T-helper 1 cell treated with Interleukin-12 subunit alpha and Interleukin-12 subunit beta and Interleukin-4 antibody, amounts not matched to agents 30 μg/mL and 1 μg/mL, for 36 hours (primary cell): ENCODE measurements at regions not wholly inside any gene's neighbourhood (a gene's known extent, or its start where the extent isn't known, plus 50 kb on each side); places are given as distances from the start of the nearest gene placed in this dataset.
"Not testable (repeated sequence)": the region's sequence is repeated elsewhere in the genome, so short reads cannot be mapped to it uniquely, and the experiment has no call there.

Experiments used
- H3K27ac Mint-ChIP-seq: one replicate; pipeline ENCODE4 v1.8.0; 2021; ENCODE audit warnings: mild to moderate bottlenecking, mixed read lengths
- H3K27me3 Mint-ChIP-seq: one replicate; pipeline ENCODE4 v1.8.0; 2021; ENCODE audit warnings: low read depth, mixed read lengths
- H3K36me3 Mint-ChIP-seq: one replicate; pipeline ENCODE4 v1.8.0; 2021; ENCODE audit warnings: low read depth, mixed read lengths
- H3K4me1 Mint-ChIP-seq: one replicate; pipeline ENCODE4 v1.8.0; 2021; ENCODE audit warnings: low read depth, mixed read lengths
- H3K4me3 Mint-ChIP-seq: one replicate; pipeline ENCODE4 v1.8.0; 2021; ENCODE audit warnings: mild to moderate bottlenecking, moderate library complexity, mixed read lengths
- H3K9me3 Mint-ChIP-seq: one replicate; pipeline ENCODE4 v1.8.0; 2021; ENCODE audit warnings: mixed read lengths

DNA sequence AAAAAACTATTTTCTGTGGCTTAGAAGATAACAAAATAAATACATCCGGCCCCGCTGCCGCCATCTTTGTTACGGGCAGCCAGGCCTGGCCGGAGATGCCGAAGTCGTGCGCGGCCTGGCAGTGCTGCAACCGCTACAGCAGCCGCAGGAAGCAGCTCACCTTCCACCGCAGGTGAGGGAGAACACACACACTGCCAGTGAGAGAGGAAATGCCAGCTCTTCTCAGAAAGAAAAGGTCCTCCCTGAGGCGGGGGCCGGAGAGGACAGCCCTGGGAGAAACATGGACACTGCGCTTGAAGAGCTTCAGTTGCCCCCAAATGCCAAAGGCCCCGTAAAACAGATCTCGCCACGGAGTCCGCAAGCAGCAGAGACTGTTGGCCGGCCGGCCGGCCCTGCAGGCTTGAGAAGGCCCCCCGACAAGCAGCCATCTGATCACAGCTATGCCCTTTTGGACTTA, 323.2 kb downstream of the AMY1C start:
- no peaks in the 10 kb centered on the region for H3K4me1 Mint-ChIP-seq
- H3K4me3 Mint-ChIP-seq = no peak overlapping the region
- no peaks in the 10 kb centered on the region for H3K27me3 Mint-ChIP-seq
- H3K36me3 Mint-ChIP-seq = no peaks in the 10 kb centered on the region
- no peak overlapping the region for H3K27ac Mint-ChIP-seq
- peaks cover 12% of the 10 kb centered on the region for H3K9me3 Mint-ChIP-seq

DNA sequence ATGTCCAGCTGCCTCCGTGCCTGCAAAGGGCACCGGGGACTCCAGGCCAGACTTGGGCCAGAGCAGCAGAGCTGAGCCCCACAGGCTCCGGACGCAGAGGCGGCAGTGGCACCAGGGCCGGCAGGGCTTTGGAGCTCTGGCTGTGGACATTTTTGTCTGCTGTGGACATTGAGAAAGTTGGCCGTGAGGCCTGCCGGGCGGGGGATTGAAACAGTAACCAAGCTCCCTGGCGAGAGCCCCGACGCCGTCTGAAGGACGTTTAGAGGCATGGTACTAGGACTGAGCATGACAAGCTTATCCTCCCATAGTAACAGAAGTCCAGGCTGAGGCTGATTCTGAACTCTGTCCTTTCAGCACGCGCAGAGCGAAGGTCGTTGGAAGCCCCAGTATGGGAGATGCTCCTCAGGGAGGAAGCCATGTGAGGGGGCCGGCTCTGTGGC, 323.8 kb downstream of the AMY1C start:
- peaks cover 12% of the 10 kb centered on the region for H3K9me3 Mint-ChIP-seq
- H3K4me1 Mint-ChIP-seq = no peaks in the 10 kb centered on the region
- H3K4me3 Mint-ChIP-seq = no peak overlapping the region
- no peaks in the 10 kb centered on the region for H3K27me3 Mint-ChIP-seq
- no peak overlapping the region for H3K27ac Mint-ChIP-seq
- no peaks in the 10 kb centered on the region for H3K36me3 Mint-ChIP-seq

- H3K27ac Mint-ChIP-seq = no peak overlapping the region
- H3K36me3 Mint-ChIP-seq = no peaks in the 10 kb centered on the region
- H3K4me3 Mint-ChIP-seq = no peak overlapping the region
- H3K9me3 Mint-ChIP-seq = no peaks in the 10 kb centered on the region
- H3K27me3 Mint-ChIP-seq = no peaks in the 10 kb centered on the region
- no peaks in the 10 kb centered on the region for H3K4me1 Mint-ChIP-seq
These were observed 332.5 kb downstream of the AMY1C start for GRCh38 chr1:104082221-104082620.

GRCh38 chr1:104084380-104084779, 334.7 kb downstream of the AMY1C start:
- H3K27ac Mint-ChIP-seq = no peak overlapping the region
- H3K4me1 Mint-ChIP-seq = no peaks in the 10 kb centered on the region
- H3K4me3 Mint-ChIP-seq = no peak overlapping the region
- no peaks in the 10 kb centered on the region for H3K27me3 Mint-ChIP-seq
- no peaks in the 10 kb centered on the region for H3K9me3 Mint-ChIP-seq
- no peaks in the 10 kb centered on the region for H3K36me3 Mint-ChIP-seq

DNA sequence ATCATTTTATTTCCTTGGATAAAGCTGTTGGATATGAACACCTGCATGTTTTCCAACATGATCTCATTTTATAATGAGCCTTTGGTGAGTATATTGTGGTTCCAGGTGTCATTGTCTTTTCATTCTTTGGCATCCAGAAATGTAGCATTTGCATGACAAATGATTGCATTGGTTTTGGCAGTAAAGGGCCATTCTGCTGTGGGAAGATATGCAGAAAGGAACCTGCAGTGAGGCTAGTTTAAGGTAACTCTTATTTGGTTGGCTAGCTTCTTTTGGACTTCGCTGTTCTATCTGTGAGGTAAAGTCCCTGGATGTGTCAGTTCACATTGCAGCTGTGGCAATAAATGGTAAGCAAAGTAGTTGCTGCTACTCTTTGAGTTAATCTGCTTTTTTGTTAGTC, 343.0 kb downstream of the AMY1C start:
- no peaks in the 10 kb centered on the region for H3K36me3 Mint-ChIP-seq
- no peak overlapping the region for H3K4me3 Mint-ChIP-seq
- no peak overlapping the region for H3K27ac Mint-ChIP-seq
- peaks cover 4% of the 10 kb centered on the region for H3K9me3 Mint-ChIP-seq
- no peaks in the 10 kb centered on the region for H3K27me3 Mint-ChIP-seq
- H3K4me1 Mint-ChIP-seq = no peaks in the 10 kb centered on the region

GRCh38 chr1:104098837-104099236, 349.1 kb downstream of the AMY1C start:
- H3K27ac Mint-ChIP-seq = no peak overlapping the region
- H3K27me3 Mint-ChIP-seq = no peaks in the 10 kb centered on the region
- no peaks in the 10 kb centered on the region for H3K4me1 Mint-ChIP-seq
- H3K36me3 Mint-ChIP-seq = no peaks in the 10 kb centered on the region
- H3K4me3 Mint-ChIP-seq = no peak overlapping the region
- H3K9me3 Mint-ChIP-seq = no peaks in the 10 kb centered on the region

GRCh38 chr1:104100115-104100514, 350.4 kb downstream of the AMY1C start:
- H3K27ac Mint-ChIP-seq = no peak overlapping the region
- no peaks in the 10 kb centered on the region for H3K36me3 Mint-ChIP-seq
- H3K9me3 Mint-ChIP-seq = no peaks in the 10 kb centered on the region
- H3K4me1 Mint-ChIP-seq = no peaks in the 10 kb centered on the region
- no peak overlapping the region for H3K4me3 Mint-ChIP-seq
- H3K27me3 Mint-ChIP-seq = no peaks in the 10 kb centered on the region

DNA sequence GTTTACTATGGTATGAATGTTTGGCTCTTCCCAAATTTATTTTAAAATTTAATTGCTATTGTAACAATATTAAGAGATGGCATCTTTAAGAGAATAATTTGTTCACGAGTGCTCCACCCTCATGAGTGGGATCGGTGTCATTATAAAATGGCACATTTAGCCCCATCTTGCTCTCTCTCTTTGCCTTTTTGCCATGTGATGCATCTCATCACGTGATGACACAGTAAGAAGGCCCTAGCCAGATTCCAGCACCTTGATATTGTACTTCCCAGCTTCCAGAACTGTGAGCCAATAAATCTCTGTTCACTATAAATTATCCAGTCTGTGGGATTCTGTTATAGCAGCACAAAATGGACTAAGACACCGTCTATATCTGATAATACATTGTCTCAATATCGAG, 355.8 kb downstream of the AMY1C start:
- Mint-ChIP-seq H3K4me3 (no peak overlapping the region), H3K36me3 (no peaks in the 10 kb centered on the region), H3K4me1 (no peaks in the 10 kb centered on the region), H3K9me3 (no peaks in the 10 kb centered on the region), H3K27me3 (no peaks in the 10 kb centered on the region), H3K27ac (no peak overlapping the region)

DNA sequence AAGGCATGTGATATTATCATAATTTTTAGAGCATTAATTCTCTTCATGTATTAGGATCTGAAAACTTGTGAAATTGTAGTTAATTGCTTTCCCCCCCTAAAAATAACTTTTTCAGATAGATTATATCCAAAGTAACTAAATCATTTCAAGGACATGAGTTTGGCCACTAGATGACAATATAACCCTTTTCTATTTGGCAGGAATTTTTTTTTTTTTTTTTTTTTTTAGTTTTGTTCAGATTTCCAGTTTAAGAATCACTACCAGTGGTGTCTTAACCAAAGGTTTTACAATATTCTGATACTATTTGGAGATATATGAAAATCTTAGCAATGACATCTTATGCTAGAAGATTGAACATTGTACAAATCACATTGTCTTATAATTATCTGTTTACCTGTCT, 370.8 kb downstream of the AMY1C start:
- Mint-ChIP-seq H3K4me1 (no peaks in the 10 kb centered on the region), H3K4me3 (no peak overlapping the region), H3K9me3 (peaks cover 4% of the 10 kb centered on the region), H3K27me3 (no peaks in the 10 kb centered on the region), H3K36me3 (no peaks in the 10 kb centered on the region), H3K27ac (no peak overlapping the region)

DNA sequence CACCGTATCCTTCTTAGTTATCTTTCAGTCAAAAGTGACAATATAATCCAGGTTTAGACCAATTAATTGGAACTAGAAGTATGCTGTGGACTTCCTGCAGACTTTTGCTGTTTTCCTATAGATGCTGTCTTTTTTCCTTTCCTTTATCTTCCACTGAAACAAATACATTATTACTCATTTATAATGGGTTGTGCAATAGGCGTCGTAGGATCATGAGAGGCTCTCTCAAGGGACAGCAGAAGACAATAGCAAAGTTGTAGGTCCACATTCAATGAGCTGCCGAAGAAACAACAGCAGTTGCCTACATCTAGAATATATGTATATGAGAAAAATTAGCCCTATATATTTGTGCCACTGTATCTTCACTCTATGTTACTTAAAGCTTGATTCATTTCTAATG, 371.6 kb downstream of the AMY1C start:
- no peaks in the 10 kb centered on the region for H3K27me3 Mint-ChIP-seq
- no peaks in the 10 kb centered on the region for H3K9me3 Mint-ChIP-seq
- no peaks in the 10 kb centered on the region for H3K4me1 Mint-ChIP-seq
- H3K36me3 Mint-ChIP-seq = no peaks in the 10 kb centered on the region
- no peak overlapping the region for H3K27ac Mint-ChIP-seq
- H3K4me3 Mint-ChIP-seq = no peak overlapping the region

DNA sequence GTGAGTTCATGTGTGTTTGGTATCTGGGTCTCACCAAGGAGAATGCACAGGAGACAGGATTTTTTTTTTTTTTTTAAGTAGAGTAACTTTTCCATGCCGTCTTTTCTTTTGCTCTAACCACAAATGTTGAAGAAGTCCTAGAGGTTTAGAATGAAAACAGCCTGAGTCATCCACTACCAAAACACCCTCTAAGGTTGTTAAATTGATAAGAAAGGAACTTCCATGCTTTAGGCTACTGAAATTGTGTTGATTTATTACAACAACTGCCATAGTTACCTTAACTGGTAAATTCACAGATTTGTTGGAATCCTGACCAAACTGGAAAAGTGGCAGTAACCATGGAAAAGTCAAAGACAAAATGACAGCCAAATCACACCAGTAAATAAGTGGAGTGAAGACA, 375.6 kb downstream of the AMY1C start:
- H3K36me3 Mint-ChIP-seq = no peaks in the 10 kb centered on the region
- no peaks in the 10 kb centered on the region for H3K27me3 Mint-ChIP-seq
- no peak overlapping the region for H3K4me3 Mint-ChIP-seq
- H3K9me3 Mint-ChIP-seq = no peaks in the 10 kb centered on the region
- H3K4me1 Mint-ChIP-seq = no peaks in the 10 kb centered on the region
- H3K27ac Mint-ChIP-seq = no peak overlapping the region

GRCh38 chr1:104125970-104126369, 376.3 kb downstream of the AMY1C start:
- Mint-ChIP-seq H3K4me1 (no peaks in the 10 kb centered on the region), H3K9me3 (no peaks in the 10 kb centered on the region), H3K36me3 (no peaks in the 10 kb centered on the region), H3K27me3 (no peaks in the 10 kb centered on the region), H3K27ac (no peak overlapping the region), H3K4me3 (no peak overlapping the region)

- Mint-ChIP-seq H3K4me3 (no peak overlapping the region), H3K27ac (no peak overlapping the region), H3K4me1 (no peaks in the 10 kb centered on the region), H3K9me3 (no peaks in the 10 kb centered on the region), H3K27me3 (no peaks in the 10 kb centered on the region), H3K36me3 (no peaks in the 10 kb centered on the region)
These were observed 382.8 kb downstream of the AMY1C start for GRCh38 chr1:104132382-104132973.

DNA sequence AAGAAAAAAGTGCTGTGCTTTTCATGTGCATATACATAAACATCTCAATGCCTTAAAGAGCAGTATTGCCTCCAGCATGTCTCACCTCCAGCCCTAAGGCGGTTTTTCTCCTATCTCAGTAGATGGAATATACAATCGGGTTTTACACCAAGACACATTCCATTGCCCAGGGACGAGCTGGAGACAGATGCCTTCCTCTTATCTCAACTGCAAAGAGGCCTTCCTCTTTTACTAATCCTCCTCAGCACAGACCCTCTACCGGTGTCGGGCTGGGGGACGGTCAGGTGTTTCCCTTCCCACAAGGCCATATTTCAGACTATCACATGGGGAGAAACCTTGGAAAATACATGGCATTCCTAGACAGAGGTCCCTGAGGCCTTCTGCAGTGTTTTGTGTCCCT, 385.3 kb downstream of the AMY1C start:
- not testable (repeated sequence) for H3K4me3 Mint-ChIP-seq, H3K36me3 Mint-ChIP-seq, H3K4me1 Mint-ChIP-seq, H3K27me3 Mint-ChIP-seq, H3K9me3 Mint-ChIP-seq, H3K27ac Mint-ChIP-seq

DNA sequence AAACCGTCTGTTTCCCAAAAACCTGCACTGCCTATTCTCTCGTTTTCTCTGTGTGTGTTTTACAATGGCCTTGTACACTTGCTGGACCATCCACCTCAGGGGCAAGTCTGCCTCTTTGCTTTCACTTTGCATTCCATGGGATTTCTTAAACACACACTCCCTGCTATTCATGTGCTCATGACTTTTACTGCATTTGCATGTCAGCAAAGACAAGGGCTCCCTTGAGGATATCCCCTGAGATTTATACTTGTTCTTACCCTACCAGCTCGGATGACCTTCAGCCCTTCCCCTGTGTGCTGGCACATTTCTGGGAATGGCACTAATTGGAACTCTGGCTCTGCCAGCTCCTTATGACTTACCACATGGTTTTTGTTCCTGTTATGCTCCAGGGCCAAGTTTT, 386.9 kb downstream of the AMY1C start:
- Mint-ChIP-seq H3K9me3 (no peaks in the 10 kb centered on the region), H3K27ac (no peak overlapping the region), H3K4me3 (no peak overlapping the region), H3K36me3 (no peaks in the 10 kb centered on the region), H3K27me3 (no peaks in the 10 kb centered on the region), H3K4me1 (no peaks in the 10 kb centered on the region)

- no peaks in the 10 kb centered on the region for H3K4me1 Mint-ChIP-seq
- H3K9me3 Mint-ChIP-seq = peaks cover 9% of the 10 kb centered on the region
- no peaks in the 10 kb centered on the region for H3K27me3 Mint-ChIP-seq
- H3K27ac Mint-ChIP-seq = no peak overlapping the region
- H3K4me3 Mint-ChIP-seq = no peak overlapping the region
- no peaks in the 10 kb centered on the region for H3K36me3 Mint-ChIP-seq
These were observed 407.0 kb downstream of the AMY1C start for GRCh38 chr1:104156738-104157137.
